HG03571 (cell line): ENCODE measurements at regions not wholly inside any gene's neighbourhood (a gene's known extent, or its start where the extent isn't known, plus 50 kb on each side); places are given as distances from the start of the nearest gene placed in this dataset.
"Not testable (repeated sequence)": the region's sequence is repeated elsewhere in the genome, so short reads cannot be mapped to it uniquely, and the experiment has no call there.

Experiments
- ATAC-seq: cut with Tn5 transposase; IDR thresholded peaks from one replicate; pipeline ENCODE4 v1.9.1; 2021; ENCODE audit not compliant: unreplicated experiment

DNA sequence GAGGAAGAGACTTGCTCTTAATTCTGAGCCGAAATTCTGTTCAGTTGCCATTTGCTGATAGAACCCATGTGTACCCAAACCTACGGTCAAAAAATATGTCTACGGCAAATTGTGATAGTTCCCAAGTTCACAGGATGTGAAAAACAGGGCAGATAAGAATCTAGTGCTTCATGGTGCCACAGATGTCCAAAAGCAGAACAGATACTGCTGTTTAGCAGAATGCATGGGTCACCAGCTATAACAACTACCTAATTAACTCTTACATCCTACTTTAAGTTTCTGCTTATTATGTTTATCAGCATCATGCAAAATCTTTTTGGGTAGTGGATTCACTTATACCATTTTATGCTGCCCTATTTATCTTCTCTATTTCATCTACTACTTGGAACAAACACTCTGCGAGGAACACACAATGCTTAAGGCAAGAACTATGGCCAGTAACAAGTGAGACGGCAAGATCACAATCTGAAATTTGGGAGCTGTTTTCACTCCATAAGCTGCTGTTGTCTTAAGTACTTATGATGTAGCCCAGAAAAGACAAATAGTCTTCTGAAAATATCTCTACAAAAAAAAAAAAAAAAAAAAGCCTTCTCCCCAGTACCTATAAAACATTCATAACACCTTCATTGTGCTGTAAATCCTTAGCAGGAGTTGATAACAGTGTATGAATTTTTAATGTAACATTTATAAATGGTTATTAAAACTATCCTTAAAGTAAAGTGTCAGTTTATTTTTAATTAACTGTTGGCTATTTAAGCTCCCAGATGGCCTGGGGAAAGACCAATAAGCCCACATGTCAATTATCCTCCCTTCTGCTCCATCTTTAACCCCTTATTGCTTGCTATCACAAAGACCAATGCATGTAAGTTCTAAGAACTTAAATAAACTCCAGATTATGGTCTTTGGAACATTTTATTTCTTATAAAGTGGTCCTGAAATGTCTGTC is 232.3 kb downstream of the TLR4 start:
- peak; percentile 99 for ATAC-seq

DNA sequence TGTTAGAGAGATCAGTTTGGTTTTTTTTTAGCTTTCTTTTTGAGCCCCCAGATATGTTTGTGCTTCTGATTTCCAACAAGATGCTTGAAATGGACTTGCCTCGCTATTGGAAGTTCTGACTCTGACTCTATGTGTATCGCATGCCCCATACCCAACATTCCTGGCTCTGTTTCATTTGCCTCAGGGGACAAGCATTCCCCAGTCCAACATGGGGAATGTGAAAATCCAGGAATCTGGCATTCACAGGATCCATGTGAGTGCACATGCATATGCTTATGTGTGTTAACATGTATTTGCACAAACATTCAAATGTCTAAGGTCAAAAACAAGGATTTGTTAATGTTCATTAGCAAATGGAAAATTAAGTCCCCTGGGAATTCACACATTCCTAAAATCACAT is 233.9 kb downstream of the TLR4 start:
- no peak for ATAC-seq

GRCh38 chr9:117938896-117939295 is 234.7 kb downstream of the TLR4 start:
- no peak for ATAC-seq

GRCh38 chr9:117944750-117945149 is 240.5 kb downstream of the TLR4 start:
- not testable (repeated sequence) for ATAC-seq

DNA sequence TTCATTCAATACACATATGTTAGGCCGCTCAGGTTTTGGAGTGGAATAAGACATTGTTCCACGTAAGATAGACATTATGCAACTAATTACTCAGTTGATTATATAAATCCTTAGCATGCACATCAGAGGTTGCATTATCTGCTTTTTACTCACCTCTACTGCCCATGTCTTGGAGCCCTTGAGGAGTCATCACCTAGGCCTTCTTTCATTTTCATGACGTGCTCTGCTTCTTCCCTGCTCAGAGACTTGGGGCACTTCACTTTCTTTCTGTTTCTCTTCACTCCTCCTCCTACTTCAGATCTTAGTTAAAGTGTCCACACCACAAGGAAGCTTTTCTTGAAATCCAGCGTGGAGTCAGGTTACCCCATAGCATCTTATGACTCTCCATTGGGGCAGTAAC is 241.1 kb downstream of the TLR4 start:
- no peak for ATAC-seq

DNA sequence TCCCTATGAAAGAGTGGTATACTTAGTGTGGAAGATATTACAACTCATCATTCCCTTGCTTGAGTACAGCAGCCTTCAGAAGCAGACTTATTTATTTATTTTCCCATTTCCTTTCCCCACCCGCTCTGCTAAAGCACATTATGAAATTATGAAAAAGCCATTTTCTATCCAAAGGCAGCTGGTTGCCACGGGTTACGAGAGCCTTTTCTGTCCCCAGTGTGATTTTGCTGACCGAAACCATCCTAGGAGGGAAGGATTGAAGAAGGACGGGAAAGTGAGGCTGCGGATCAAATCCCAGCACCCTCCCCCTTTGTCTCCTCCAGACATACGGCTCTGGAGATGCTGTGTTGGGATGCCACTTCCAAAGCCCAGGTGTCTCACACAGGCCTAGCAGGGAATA is 246.9 kb downstream of the TLR4 start:
- ATAC-seq: no peak

GRCh38 chr9:117952581-117952980 is 248.4 kb downstream of the TLR4 start:
- ATAC-seq: no peak

DNA sequence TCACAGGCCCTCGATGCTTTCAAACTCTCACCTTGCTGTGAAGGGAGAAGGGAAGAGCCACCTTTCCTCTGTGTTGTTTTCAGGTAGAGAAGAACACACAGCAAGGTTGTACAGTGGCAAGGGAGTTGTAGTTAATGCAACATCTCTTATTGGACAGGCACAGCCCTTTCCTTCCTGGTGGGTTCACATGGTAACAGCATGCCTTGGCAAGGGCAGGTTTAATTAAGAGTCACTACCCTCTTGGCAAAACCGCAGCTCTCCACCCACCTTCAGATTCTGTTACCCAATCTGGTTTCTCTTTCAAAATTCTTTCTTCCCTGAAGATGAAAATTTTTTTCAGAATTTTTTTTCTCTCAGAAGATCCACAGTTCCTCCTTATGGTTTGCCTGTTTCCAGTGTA is 253.1 kb downstream of the TLR4 start:
- no peak for ATAC-seq

DNA sequence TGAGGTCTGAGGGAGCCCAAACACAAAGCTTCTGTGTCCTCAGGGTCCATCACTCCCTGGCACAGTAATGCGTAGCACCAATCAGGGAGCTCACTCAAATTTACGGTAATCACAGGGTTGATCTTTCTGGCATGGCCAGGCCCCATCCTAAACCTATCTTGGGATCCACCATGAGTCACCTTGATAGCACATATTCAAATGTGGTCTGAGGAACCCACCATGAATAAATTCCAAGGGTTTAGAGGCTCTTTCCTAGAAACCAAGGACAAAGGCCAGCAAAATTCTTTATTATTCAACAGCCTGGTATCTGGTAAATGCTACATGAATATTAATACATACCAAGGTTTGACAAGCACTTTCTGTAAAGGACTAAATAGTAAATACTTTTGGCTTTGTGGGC is 254.5 kb downstream of the TLR4 start:
- ATAC-seq: no peak

GRCh38 chr9:117963493-117964090 is 259.4 kb downstream of the TLR4 start:
- no peak for ATAC-seq

DNA sequence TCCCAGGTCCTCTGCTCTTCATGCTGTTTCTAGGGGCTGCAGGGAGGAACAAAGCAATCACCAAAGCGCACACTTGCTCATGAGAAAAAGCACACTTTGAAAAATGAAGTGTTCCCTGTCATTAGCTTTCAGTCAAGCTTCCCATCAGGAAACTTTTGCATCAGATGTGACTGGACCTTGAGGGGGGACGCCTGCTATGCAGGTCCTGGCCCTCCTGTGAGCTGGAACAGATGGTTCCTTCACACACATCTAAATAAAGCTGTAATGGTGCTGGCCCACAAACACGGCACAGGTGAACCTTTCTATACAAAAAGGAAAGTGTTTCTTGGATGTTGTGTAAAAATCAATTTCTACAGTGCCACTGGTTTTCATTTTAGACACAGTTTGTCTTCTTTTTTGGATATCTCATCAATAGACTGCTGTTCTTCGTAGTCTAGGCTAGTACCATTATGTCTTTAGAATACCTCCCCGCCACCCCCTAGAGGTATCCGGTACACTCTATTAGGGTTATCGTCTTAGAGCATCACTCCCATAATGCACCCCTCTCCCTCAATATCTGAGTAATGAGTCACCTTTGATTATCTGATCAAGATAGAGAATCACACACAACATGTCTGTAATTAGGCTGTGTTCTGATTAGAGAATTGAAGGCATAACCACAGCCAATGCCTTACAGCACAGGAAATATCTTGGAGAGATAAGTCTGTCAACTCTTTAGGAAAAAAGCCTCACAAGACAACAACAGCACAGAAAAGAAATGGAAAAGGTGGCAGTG is 266.3 kb downstream of the TLR4 start:
- no peak for ATAC-seq

DNA sequence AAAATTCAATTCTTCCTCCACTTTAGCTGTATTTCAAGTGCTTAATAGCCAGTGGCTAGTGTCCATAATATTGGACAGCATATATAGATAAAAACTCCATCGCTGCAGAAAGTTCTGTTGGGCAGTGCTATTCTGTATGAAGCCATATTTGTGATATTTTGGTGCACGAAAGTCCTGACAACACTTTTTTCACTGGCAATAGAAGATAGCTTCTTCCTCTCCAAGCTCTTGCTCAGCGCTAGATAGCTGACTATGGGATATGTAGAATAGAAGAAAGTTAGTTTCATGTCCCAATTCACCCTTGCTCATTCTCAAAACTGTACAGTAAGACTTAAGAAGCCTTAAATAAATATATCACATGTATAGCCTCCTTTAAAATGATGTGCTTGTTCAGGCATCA is 269.9 kb downstream of the TLR4 start:
- ATAC-seq: no peak

- no peak for ATAC-seq
Measured at GRCh38 chr9:117979914-117980313, 275.7 kb downstream of the TLR4 start.

- no peak for ATAC-seq
Measured at GRCh38 chr9:117987945-117988344, 283.7 kb downstream of the TLR4 start.

DNA sequence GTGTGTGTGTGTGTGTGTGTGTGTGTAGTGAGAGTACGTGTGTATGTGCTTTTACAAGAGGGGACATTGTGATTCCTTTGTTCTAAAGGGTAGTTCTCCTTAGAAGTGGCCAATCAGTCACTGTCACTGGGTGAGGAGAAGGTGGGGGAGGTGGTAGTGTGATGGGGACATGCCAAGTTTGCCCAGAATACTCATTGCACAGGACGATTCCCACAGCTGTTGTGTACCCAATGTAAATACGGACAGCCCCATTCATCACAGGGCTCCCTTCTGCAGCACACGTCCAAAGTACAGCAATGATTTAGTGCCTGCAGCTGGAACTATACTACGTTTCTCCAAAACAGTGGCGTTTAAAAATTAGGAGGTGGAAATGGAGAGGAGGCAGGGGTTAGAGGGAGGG is 287.8 kb downstream of the TLR4 start:
- no peak for ATAC-seq

GRCh38 chr9:118000581-118000980 is 296.4 kb downstream of the TLR4 start:
- ATAC-seq: no peak

DNA sequence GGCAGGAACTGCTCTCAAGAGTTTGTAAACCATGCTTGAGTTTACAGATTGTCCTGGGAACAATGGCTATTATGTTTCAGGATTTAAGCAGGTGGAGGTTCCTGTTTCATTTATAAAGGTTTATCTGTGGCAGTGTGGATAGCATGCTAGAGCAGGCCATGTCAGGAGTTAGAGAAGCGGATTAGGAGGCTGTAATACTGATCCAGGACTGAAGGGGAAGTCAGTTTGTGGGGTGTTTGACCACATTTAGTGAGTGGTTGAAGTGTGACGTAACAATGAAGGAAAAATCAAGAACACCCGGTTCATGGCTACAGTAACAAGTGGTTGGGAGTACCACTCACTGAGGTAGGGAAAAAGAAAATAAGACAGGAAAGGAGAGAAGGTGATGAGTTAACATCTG is 299.0 kb downstream of the TLR4 start:
- no peak for ATAC-seq

DNA sequence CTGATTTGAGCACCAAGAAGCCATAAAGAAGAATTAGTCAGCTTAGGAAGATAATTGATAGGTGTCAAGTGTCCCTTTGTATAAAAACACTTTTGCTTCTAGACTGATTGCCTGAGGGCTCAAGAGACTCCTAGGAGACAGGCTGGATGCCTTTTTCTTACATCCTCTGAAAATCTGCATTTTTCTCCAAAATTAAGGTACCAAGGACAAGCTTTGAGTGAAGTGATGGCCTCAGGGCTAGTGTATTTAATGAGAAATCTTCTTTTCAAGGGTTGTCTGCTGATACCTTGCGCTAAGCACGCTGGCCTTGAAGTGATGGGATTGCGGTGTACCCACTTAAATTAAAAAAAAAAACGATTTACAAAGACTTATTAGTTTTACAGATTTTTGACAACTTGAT is 304.0 kb downstream of the TLR4 start:
- no peak for ATAC-seq

DNA sequence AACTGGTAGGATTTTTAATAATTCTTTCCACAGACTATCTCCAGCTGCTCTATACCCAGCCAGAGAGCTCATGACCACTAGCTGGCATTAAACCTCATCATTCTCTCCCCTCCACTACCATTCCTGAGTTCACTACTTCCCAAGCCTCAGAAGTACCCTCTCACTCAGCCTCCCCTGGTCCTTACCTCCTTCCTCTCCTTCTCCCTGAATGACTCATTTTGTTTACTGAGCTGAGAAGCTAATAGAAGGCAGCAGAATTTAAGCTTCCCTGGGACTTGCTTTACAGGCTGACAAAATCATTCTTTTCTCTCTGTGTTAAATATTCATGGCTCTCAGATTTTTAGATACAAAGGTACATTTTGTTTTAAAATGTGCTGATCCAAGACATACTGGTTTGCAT is 305.4 kb downstream of the TLR4 start:
- no peak for ATAC-seq

DNA sequence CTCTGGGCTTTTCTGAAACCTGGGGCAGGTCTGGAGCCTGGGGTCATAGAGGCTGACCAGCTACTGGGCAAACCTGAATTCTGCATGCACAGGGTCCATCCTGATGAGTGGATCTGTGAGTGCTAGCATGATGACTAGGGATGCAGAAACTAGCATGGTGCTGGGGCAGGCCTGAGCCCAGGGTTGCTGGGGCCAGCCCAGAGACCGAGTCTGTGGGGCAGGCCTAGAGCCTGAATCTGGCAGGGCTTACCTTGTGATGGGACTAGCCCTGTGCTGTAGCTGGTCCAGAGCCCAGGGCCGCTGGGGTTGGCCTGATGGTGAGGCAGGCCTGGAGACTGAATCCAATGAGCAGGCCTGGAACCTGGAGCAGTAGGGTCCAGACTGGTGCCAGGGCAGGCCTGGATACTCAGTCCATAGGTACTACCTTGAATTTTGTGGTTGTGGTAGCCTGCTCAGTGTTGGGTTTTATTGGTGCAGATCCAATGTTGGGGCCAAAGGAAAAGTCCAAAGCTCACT is 313.5 kb downstream of the TLR4 start:
- no peak for ATAC-seq

GRCh38 chr9:118023644-118024043 is 319.4 kb downstream of the TLR4 start:
- no peak for ATAC-seq

DNA sequence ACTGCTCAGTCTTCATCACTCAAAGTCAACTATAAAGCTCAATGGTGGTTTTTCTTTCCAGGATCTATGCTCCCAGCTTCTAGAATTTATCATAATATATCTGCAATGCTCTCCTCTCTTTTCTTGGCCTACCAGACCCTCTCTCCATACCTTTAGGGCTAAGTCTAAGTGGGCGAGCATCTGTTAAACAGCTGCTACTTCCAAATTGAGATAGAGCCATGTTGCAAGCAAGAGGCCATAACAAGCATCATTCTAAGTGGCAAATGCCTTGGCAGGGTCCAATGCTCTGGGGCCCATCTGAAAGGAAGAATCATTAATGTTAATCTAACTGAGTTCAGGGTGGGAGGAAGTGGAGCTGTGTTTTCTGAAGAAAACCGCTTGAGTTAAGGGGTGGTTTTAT is 324.0 kb downstream of the TLR4 start:
- no peak for ATAC-seq
